ENCODE measurements at regions not wholly inside any gene's neighbourhood (a gene's known extent, or its start where the extent isn't known, plus 50 kb on each side); places are given as distances from the start of the nearest gene placed in this dataset.
"Not testable (repeated sequence)": the region's sequence is repeated elsewhere in the genome, so short reads cannot be mapped to it uniquely, and the experiment has no call there.

- no peaks in the 10 kb centered on the region for H4K20me1 ChIP-seq (ENCODE audit: control insufficient read depth, extremely low read depth, insufficient read depth, low read length)
- H3K27ac ChIP-seq (ENCODE audit: control insufficient read depth, insufficient read depth, low read length): no peak overlapping the region
- TF ChIP-seq EZH2 (IDR thresholded peaks at IDR 0.05; ENCODE audit: low read length) (no peak), CTCF (optimal IDR thresholded peaks at IDR 0.05 in 1 of 3, IDR thresholded peaks at IDR 0.05 in 1 of 3, conservative IDR thresholded peaks at IDR 0.05 in 1 of 3; ENCODE audit: extremely low read depth in 1 of 3, insufficient read depth in 2 of 3, low read length in 3 of 3) (no peak)
- H3K4me1 ChIP-seq (ENCODE audit: control insufficient read depth, extremely low read depth, insufficient read depth, low read length): peaks cover 4% of the 10 kb centered on the region
- H3K4me2 ChIP-seq (ENCODE audit: control insufficient read depth, extremely low read depth, insufficient read depth, low read depth, low read length): peak overlapping the region; percentile 74
- dilution Hi-C loops (cut with MboI; ENCODE audit: extremely low pct_ligation_motif_present, low sequenced_read_pairs): no loop called here
- H3K79me2 ChIP-seq (ENCODE audit: control insufficient read depth, insufficient read depth, low read length): no peaks in the 10 kb centered on the region
- no peaks in the 10 kb centered on the region for H3K27me3 ChIP-seq (ENCODE audit: control insufficient read depth, extremely low read depth, insufficient read depth, low read length)
- H2AFZ ChIP-seq (ENCODE audit: control insufficient read depth, low read length): peak overlapping the region; percentile 84
- H3K9me3 ChIP-seq (ENCODE audit: control insufficient read depth, low read depth, low read length): no peaks in the 10 kb centered on the region
- DNase-seq (ENCODE audit: low read depth, low spot score) (no peak), FAIRE-seq (peak; percentile 69)
- no peak overlapping the region for H3K9ac ChIP-seq (ENCODE audit: control insufficient read depth, extremely low read depth, insufficient read depth, low read length)
- no peak overlapping the region for H3K4me3 ChIP-seq (ENCODE audit: control insufficient read depth in 2 of 3, extremely low read depth in 1 of 3, insufficient read depth in 2 of 3, low read depth in 1 of 3, low read length in 3 of 3)
- H3K9me1 ChIP-seq (ENCODE audit: control insufficient read depth, extremely low read depth, insufficient read depth, low read length): no peaks in the 10 kb centered on the region
- no peaks in the 10 kb centered on the region for H3K36me3 ChIP-seq (ENCODE audit: control insufficient read depth in 2 of 2, extremely low read depth in 1 of 2, insufficient read depth in 2 of 2, low read length in 2 of 2)
Observed at GRCh38 chr14:53715193-53715721, 241.4 kb downstream of the BMP4 start.

DNA sequence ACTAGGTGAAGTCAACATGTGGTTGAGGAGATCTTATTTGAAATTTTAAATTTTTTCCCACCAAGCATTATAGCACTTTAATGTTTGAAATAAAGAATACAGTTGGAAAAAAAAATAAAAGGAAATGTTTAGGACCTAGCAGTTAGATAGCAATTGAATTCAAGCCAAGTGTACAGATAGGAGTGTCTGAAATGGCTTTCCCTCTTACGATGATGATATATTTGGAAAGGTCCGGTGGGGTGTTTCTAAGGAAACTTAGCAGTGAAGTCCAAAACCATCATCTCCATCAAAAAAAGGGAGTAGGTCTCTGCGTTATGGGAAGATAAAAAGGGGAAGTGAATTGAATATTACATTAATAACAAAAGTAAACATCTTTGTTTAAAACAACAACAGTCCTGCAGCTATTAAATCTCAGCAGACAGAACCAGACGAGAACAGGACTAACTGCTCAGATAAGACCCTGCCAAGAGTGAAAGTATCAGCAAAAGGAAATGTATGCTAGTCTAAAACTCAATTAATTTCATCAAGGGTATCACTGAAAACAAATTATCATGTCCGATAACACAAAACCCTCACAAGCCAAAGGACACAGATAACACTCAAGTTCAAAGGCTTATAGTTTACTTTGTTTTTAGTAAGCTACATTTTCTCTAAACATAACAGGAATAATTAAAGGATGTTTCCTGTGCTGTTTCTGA is 242.0 kb downstream of the BMP4 start:
- H3K27ac ChIP-seq (ENCODE audit: control insufficient read depth, insufficient read depth, low read length): no peak overlapping the region

GRCh38 chr14:53712901-53713300 is 243.7 kb downstream of the BMP4 start:
- FAIRE-seq; H3K79me2 ChIP-seq (ENCODE audit: control insufficient read depth, insufficient read depth, low read length); dilution Hi-C loops (cut with MboI; ENCODE audit: extremely low pct_ligation_motif_present, low sequenced_read_pairs); H3K27me3 ChIP-seq (ENCODE audit: control insufficient read depth, extremely low read depth, insufficient read depth, low read length); H3K27ac ChIP-seq (ENCODE audit: control insufficient read depth, insufficient read depth, low read length); H3K9me1 ChIP-seq (ENCODE audit: control insufficient read depth, extremely low read depth, insufficient read depth, low read length); H4K20me1 ChIP-seq (ENCODE audit: control insufficient read depth, extremely low read depth, insufficient read depth, low read length); H3K4me3 ChIP-seq (ENCODE audit: control insufficient read depth in 2 of 3, extremely low read depth in 1 of 3, insufficient read depth in 2 of 3, low read depth in 1 of 3, low read length in 3 of 3); H3K4me1 ChIP-seq (ENCODE audit: control insufficient read depth, extremely low read depth, insufficient read depth, low read length); H2AFZ ChIP-seq (ENCODE audit: control insufficient read depth, low read length); H3K36me3 ChIP-seq (ENCODE audit: control insufficient read depth in 2 of 2, extremely low read depth in 1 of 2, insufficient read depth in 2 of 2, low read length in 2 of 2); DNase-seq (ENCODE audit: low read depth, low spot score); H3K9me3 ChIP-seq (ENCODE audit: control insufficient read depth, low read depth, low read length); H3K9ac ChIP-seq (ENCODE audit: control insufficient read depth, extremely low read depth, insufficient read depth, low read length); H3K4me2 ChIP-seq (ENCODE audit: control insufficient read depth, extremely low read depth, insufficient read depth, low read depth, low read length): not testable (repeated sequence)

More for the DNA sequence above, 242.0 kb downstream of the BMP4 start:
- dilution Hi-C loops (cut with MboI; ENCODE audit: extremely low pct_ligation_motif_present, low sequenced_read_pairs): no loop called here
- Histone ChIP-seq H4K20me1 (ENCODE audit: control insufficient read depth, extremely low read depth, insufficient read depth, low read length) (no peaks in the 10 kb centered on the region), H3K27me3 (ENCODE audit: control insufficient read depth, extremely low read depth, insufficient read depth, low read length) (no peaks in the 10 kb centered on the region), H3K79me2 (ENCODE audit: control insufficient read depth, insufficient read depth, low read length) (no peaks in the 10 kb centered on the region), H3K9ac (ENCODE audit: control insufficient read depth, extremely low read depth, insufficient read depth, low read length) (no peak overlapping the region), H3K9me3 (ENCODE audit: control insufficient read depth, low read depth, low read length) (no peaks in the 10 kb centered on the region), H3K4me1 (ENCODE audit: control insufficient read depth, extremely low read depth, insufficient read depth, low read length) (peaks cover 4% of the 10 kb centered on the region), H3K9me1 (ENCODE audit: control insufficient read depth, extremely low read depth, insufficient read depth, low read length) (no peaks in the 10 kb centered on the region), H3K36me3 (ENCODE audit: control insufficient read depth in 2 of 2, extremely low read depth in 1 of 2, insufficient read depth in 2 of 2, low read length in 2 of 2) (no peaks in the 10 kb centered on the region), H3K4me2 (ENCODE audit: control insufficient read depth, extremely low read depth, insufficient read depth, low read depth, low read length) (no peak overlapping the region), H3K4me3 (ENCODE audit: control insufficient read depth in 2 of 3, extremely low read depth in 1 of 3, insufficient read depth in 2 of 3, low read depth in 1 of 3, low read length in 3 of 3) (no peak overlapping the region), H2AFZ (ENCODE audit: control insufficient read depth, low read length) (peak overlapping the region; percentile 84)
- DNase-seq (ENCODE audit: low read depth, low spot score) (no peak), FAIRE-seq (no peak)
- no peak for TF ChIP-seq CTCF (optimal IDR thresholded peaks at IDR 0.05 in 1 of 3, IDR thresholded peaks at IDR 0.05 in 1 of 3, conservative IDR thresholded peaks at IDR 0.05 in 1 of 3; ENCODE audit: extremely low read depth in 1 of 3, insufficient read depth in 2 of 3, low read length in 3 of 3)
- TF ChIP-seq EZH2 (IDR thresholded peaks at IDR 0.05; ENCODE audit: low read length): no peak

All from keratinocyte (primary cell).